ENCODE measurements at regions not wholly inside any gene's neighbourhood (a gene's known extent, or its start where the extent isn't known, plus 50 kb on each side); places are given as distances from the start of the nearest gene placed in this dataset.

- no peak for TF ChIP-seq YY1 (IDR thresholded peaks at IDR 0.05; ENCODE audit: insufficient read depth, insufficient read length)
- no peak for TF ChIP-seq SUZ12 (IDR thresholded peaks at IDR 0.05; ENCODE audit: extremely low read depth, insufficient read depth, insufficient read length)
- TF ChIP-seq ZNF274 (IDR thresholded peaks at IDR 0.05; ENCODE audit: low read depth, low read length): no peak
These were observed 109.5 kb upstream of the DOCK9 start for GRCh38 chr13:99087098-99087953.

Measured in NT2/D1 (cell line).